IMR-90 (cell line): ENCODE measurements at regions not wholly inside any gene's neighbourhood (a gene's known extent, or its start where the extent isn't known, plus 50 kb on each side); places are given as distances from the start of the nearest gene placed in this dataset.

ENCODE experiments used
- ATAC-seq: fragments of 200-7000 bp; cut with Tn5 transposase; 2 replicates; pipeline ENCODE4 v1.9.1; 2020; ENCODE audit warnings: low read depth, mild to moderate bottlenecking, moderate library complexity
- BruUV-seq: library from RNA; stranded (reverse); fragments of 400-500 nt; replicated peaks from 2 replicates; lab custom pipeline; 2021; lab: Mats Ljungman, UMichigan
- CTCF ChIA-PET: fragments of 300-600 bp; formaldehyde crosslinking; extraction: SDS; loops from one replicate; lab custom pipeline; 2021; ENCODE audit warnings: antibody characterized with exemption; lab: Yijun Ruan, JAX
- POLR2A ChIA-PET: fragments of 300-600 bp; sonication (Branson Sonifier 250); formaldehyde crosslinking; loops from one replicate; lab custom pipeline; 2022; ENCODE audit warnings: antibody characterized with exemption; ENCODE audit not compliant: unreplicated experiment; lab: Charles Lee
- DNase-seq: peaks from one replicate; pipeline ENCODE4 v3.0.0; 2013
- H2AFZ ChIP-seq: replicated peaks from 2 replicates; pipeline ENCODE3; 2013; ENCODE audit warnings: low read length, mild to moderate bottlenecking; ENCODE audit not compliant: poor library complexity
- H2AK5ac ChIP-seq: 2 replicates; pipeline ENCODE4 v1.6.1; 2013; ENCODE audit warnings: low read depth, low read length, inconsistent platforms
- H2AK9ac ChIP-seq: replicated peaks from 2 replicates; pipeline ENCODE3; 2013; ENCODE audit warnings: mild to moderate bottlenecking, low read depth, low read length, moderate library complexity; ENCODE audit not compliant: poor library complexity
- H2BK120ac ChIP-seq: 2 replicates; pipeline ENCODE4 v1.6.1; 2013; ENCODE audit warnings: low read depth, low read length, inconsistent platforms
- H2BK15ac ChIP-seq: 3 replicates; pipeline ENCODE4 v1.6.1; 2013; ENCODE audit warnings: low read depth, low read length, inconsistent platforms
- H2BK20ac ChIP-seq: 2 replicates; pipeline ENCODE4 v1.6.1; 2013; ENCODE audit warnings: low read depth, mild to moderate bottlenecking, inconsistent platforms, low read length, moderate library complexity
- H2BK5ac ChIP-seq: 2 replicates; pipeline ENCODE4 v1.6.1; 2013; ENCODE audit warnings: mild to moderate bottlenecking, low read depth, low read length, inconsistent platforms; ENCODE audit not compliant: poor library complexity, severe bottlenecking
- H3K14ac ChIP-seq: replicated peaks from 2 replicates; pipeline ENCODE4 v1.6.1; 2013; ENCODE audit warnings: low read depth, low read length, inconsistent platforms
- H3K18ac ChIP-seq: 2 replicates; pipeline ENCODE4 v1.6.1; 2013; ENCODE audit warnings: low read depth, low read length, control low read depth
- H3K23ac ChIP-seq: 2 replicates; pipeline ENCODE4 v1.6.1; 2013; ENCODE audit warnings: low read depth, low read length, inconsistent platforms
- H3K27ac ChIP-seq: 2 replicates; pipeline ENCODE4 v1.5.1; 2013; ENCODE audit warnings: mild to moderate bottlenecking, control low read depth, low read length; ENCODE audit not compliant: insufficient read depth
- H3K27me3 ChIP-seq: 2 replicates; pipeline ENCODE4 v1.6.1; 2013; ENCODE audit warnings: low read length; ENCODE audit not compliant: control insufficient read depth, insufficient read depth
- H3K36me3 ChIP-seq: 2 replicates; pipeline ENCODE4 v1.6.1; 2013; ENCODE audit warnings: low read length, mixed read lengths; ENCODE audit not compliant: control insufficient read depth, insufficient read depth
- H3K4ac ChIP-seq: 2 replicates; pipeline ENCODE4 v1.6.1; 2013; ENCODE audit warnings: low read depth, low read length, inconsistent platforms
- H3K4me1 ChIP-seq: 2 replicates; pipeline ENCODE4 v1.6.1; 2013; ENCODE audit warnings: low read length, mixed read lengths; ENCODE audit not compliant: control insufficient read depth, insufficient read depth
- H3K4me2 ChIP-seq: 2 replicates; pipeline ENCODE4 v1.6.1; 2013; ENCODE audit warnings: low read depth, mild to moderate bottlenecking, control low read depth, low read length, moderate library complexity
- H3K4me3 ChIP-seq: 2 replicates; pipeline ENCODE4 v1.5.1; 2013; ENCODE audit warnings: low read depth, mild to moderate bottlenecking, control low read depth, low read length, moderate library complexity; ENCODE audit not compliant: insufficient read depth
- H3K56ac ChIP-seq: 2 replicates; pipeline ENCODE4 v1.6.1; 2013; ENCODE audit warnings: low read length, inconsistent platforms; ENCODE audit not compliant: insufficient read depth; ENCODE audit errors: extremely low read depth
- H3K79me1 ChIP-seq, 2 experiments: 2 replicates each; pipeline ENCODE4 v1.6.1; 2013; ENCODE audit warnings: low read length in 2 of 2, inconsistent platforms in 1 of 2, low read depth in 1 of 2
- H3K9ac ChIP-seq: 2 replicates; pipeline ENCODE4 v1.6.1; 2013; ENCODE audit warnings: low read depth, low read length, control low read depth
- H3K9me1 ChIP-seq: 2 replicates; pipeline ENCODE4 v1.6.1; 2013; ENCODE audit warnings: low read length, inconsistent platforms; ENCODE audit not compliant: insufficient read depth
- H3K9me3 ChIP-seq: 2 replicates; pipeline ENCODE4 v1.6.1; 2013; ENCODE audit warnings: low read length; ENCODE audit not compliant: control insufficient read depth, insufficient read depth
- H4K20me1 ChIP-seq: 2 replicates; pipeline ENCODE4 v1.6.1; 2013; ENCODE audit warnings: low read length, inconsistent platforms; ENCODE audit not compliant: insufficient read depth
- H4K5ac ChIP-seq: 2 replicates; pipeline ENCODE4 v1.6.1; 2013; ENCODE audit warnings: mild to moderate bottlenecking, low read depth, low read length, control low read depth
- H4K8ac ChIP-seq, 2 experiments: 2 replicates each; pipeline ENCODE4 v1.6.1; 2013; ENCODE audit warnings: low read depth in 2 of 2, low read length in 2 of 2, control low read depth in 1 of 2, inconsistent platforms in 1 of 2
- H4K91ac ChIP-seq: 2 replicates; pipeline ENCODE4 v1.6.1; 2013; ENCODE audit warnings: low read depth, low read length, inconsistent platforms; ENCODE audit not compliant: insufficient read depth
- BHLHE40 ChIP-seq: fragments of 150-350 bp; IDR thresholded peaks from 2 replicates; pipeline ENCODE4 v1.6.1; 2016; ENCODE audit warnings: mild to moderate bottlenecking, low read depth, low read length
- CHD1 ChIP-seq: IDR thresholded peaks from 2 replicates; pipeline ENCODE4 v1.6.1; 2012; ENCODE audit warnings: low read depth, low read length, improper control_type of control experiment
- ELK1 ChIP-seq: fragments of 150-350 bp; IDR thresholded peaks from 2 replicates; pipeline ENCODE4 v1.6.1; 2016; ENCODE audit warnings: low read depth, mild to moderate bottlenecking, low read length, moderate library complexity, borderline replicate concordance
- FOS ChIP-seq: fragments of 150-350 bp; IDR thresholded peaks from 2 replicates; pipeline ENCODE4 v1.6.1; 2016; ENCODE audit warnings: low read depth, low read length
- MAFK ChIP-seq: IDR thresholded peaks from 2 replicates; pipeline ENCODE4 v1.6.1; 2012; ENCODE audit warnings: low read depth, low read length, improper control_type of control experiment
- MAZ ChIP-seq: IDR thresholded peaks from 2 replicates; pipeline ENCODE4 v1.6.1; 2012; ENCODE audit warnings: low read depth, mild to moderate bottlenecking, low read length, improper control_type of control experiment, moderate library complexity, borderline replicate concordance
- MXI1 ChIP-seq: IDR thresholded peaks from 2 replicates; pipeline ENCODE4 v1.6.1; 2012; ENCODE audit warnings: low read depth, mild to moderate bottlenecking, low read length, moderate library complexity, borderline replicate concordance
- POLR2A ChIP-seq: IDR thresholded peaks from 2 replicates; pipeline ENCODE4 v1.6.1; 2012; ENCODE audit warnings: mild to moderate bottlenecking, low read depth, low read length
- RAD21 ChIP-seq: IDR thresholded peaks from 2 replicates; pipeline ENCODE4 v1.6.1; 2012; ENCODE audit warnings: low read length, improper control_type of control experiment
- RCOR1 ChIP-seq: IDR thresholded peaks from 2 replicates; pipeline ENCODE4 v1.6.1; 2012; ENCODE audit warnings: mild to moderate bottlenecking, low read length, improper control_type of control experiment; ENCODE audit not compliant: insufficient replicate concordance
- RFX5 ChIP-seq: IDR thresholded peaks from 2 replicates; pipeline ENCODE4 v1.8.0; 2012; ENCODE audit warnings: low read depth, mild to moderate bottlenecking, low read length, moderate library complexity
- SMC3 ChIP-seq: fragments of 150-350 bp; IDR thresholded peaks from 2 replicates; pipeline ENCODE4 v1.6.1; 2016; ENCODE audit warnings: low read depth, mild to moderate bottlenecking, antibody characterized with exemption, low read length, moderate library complexity
- USF2 ChIP-seq: fragments of 150-350 bp; IDR thresholded peaks from 2 replicates; pipeline ENCODE4 v1.6.1; 2017; ENCODE audit warnings: mild to moderate bottlenecking, antibody characterized with exemption, low read length, low read depth
- WGBS, 2 experiments: methylation state at CpG; one replicate each; pipeline versions ENCODE4 v1.1.5 to v1.1.7; 2013; ENCODE audit warnings: missing lambda C conversion rate in 2 of 2; ENCODE audit not compliant: insufficient read length in 1 of 2; ENCODE audit errors: extremely low coverage in 2 of 2; 5-methylcytosine and 5-hydroxymethylcytosine counted together
- dilution Hi-C: fragments of 300-500 bp; cut with HindIII; formaldehyde crosslinking; loops from one replicate; pipeline ENCODE4 v1.14.3; 2018; ENCODE audit warnings: low sequenced_read_pairs; ENCODE audit not compliant: unreplicated experiment
- in situ Hi-C: fragments of 300-500 bp; cut with MboI; formaldehyde crosslinking; loops from 3 replicates; pipeline ENCODE4 v1.14.3; 2019; ENCODE audit warnings: low sequenced_read_pairs, inconsistent platforms, mixed read lengths
- intact Hi-C: fragments of 100-400 bp; cut with micrococcal nuclease; formaldehyde crosslinking; loops from 2 replicates; pipeline ENCODE4 v1.10.0; 2022
- TF ChIP-seq, protein P1 (sequence below): conservative IDR thresholded peaks from 2 replicates; pipeline ENCODE4 v1.5.1; 2012; ENCODE audit warnings: mild to moderate bottlenecking, low read depth, low read length, improper control_type of control experiment

- H3K4me2 ChIP-seq = no peak overlapping the region
- H2AFZ ChIP-seq = no peak overlapping the region
- no CpG with 5 or more reads among the region's 2 CpGs for WGBS, 2 experiments
- no peaks in the 10 kb centered on the region for H3K4me1 ChIP-seq
- H3K27ac ChIP-seq = no peak overlapping the region
- no peaks in the 10 kb centered on the region for H3K79me1 ChIP-seq
- no peak overlapping the region for H4K91ac ChIP-seq
- POLR2A ChIA-PET = no interaction called here
- no peak for DNase-seq
- H3K9ac ChIP-seq = no peak overlapping the region
- ATAC-seq = no peak
- H2AK5ac ChIP-seq = no peak overlapping the region
- in situ Hi-C loops = no loop called here
- H2BK5ac ChIP-seq = no peak overlapping the region
- H3K9me1 ChIP-seq = no peaks in the 10 kb centered on the region
- H4K20me1 ChIP-seq = no peaks in the 10 kb centered on the region
- H3K9me3 ChIP-seq = peaks cover 5% of the 10 kb centered on the region; the same call in 1 of the 2 replicates
- no peak overlapping the region for H3K4ac ChIP-seq
- dilution Hi-C loops = no loop called here
- H4K8ac ChIP-seq = no peak overlapping the region
- TF ChIP-seq RFX5 = no peak
- TF ChIP-seq SMC3 = no peak
- TF ChIP-seq MAZ = no peak
- TF ChIP-seq FOS = no peak
- TF ChIP-seq, protein P1, sequence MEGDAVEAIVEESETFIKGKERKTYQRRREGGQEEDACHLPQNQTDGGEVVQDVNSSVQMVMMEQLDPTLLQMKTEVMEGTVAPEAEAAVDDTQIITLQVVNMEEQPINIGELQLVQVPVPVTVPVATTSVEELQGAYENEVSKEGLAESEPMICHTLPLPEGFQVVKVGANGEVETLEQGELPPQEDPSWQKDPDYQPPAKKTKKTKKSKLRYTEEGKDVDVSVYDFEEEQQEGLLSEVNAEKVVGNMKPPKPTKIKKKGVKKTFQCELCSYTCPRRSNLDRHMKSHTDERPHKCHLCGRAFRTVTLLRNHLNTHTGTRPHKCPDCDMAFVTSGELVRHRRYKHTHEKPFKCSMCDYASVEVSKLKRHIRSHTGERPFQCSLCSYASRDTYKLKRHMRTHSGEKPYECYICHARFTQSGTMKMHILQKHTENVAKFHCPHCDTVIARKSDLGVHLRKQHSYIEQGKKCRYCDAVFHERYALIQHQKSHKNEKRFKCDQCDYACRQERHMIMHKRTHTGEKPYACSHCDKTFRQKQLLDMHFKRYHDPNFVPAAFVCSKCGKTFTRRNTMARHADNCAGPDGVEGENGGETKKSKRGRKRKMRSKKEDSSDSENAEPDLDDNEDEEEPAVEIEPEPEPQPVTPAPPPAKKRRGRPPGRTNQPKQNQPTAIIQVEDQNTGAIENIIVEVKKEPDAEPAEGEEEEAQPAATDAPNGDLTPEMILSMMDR = no peak
- TF ChIP-seq POLR2A = no peak
- no peak for TF ChIP-seq MXI1
- no peak for TF ChIP-seq ELK1
- no peak for TF ChIP-seq RAD21
- no peak for TF ChIP-seq BHLHE40
- TF ChIP-seq CHD1 = no peak
- no peak for TF ChIP-seq USF2
- TF ChIP-seq MAFK = no peak
- TF ChIP-seq RCOR1 = no peak
- no peak overlapping the region for H4K5ac ChIP-seq
- no peak overlapping the region for H3K23ac ChIP-seq
- H2AK9ac ChIP-seq = no peak overlapping the region
- no peak overlapping the region for H2BK20ac ChIP-seq
- BruUV-seq = no TSS peak
- H3K4me3 ChIP-seq = no peak overlapping the region
- intact Hi-C loops = no loop called here
- H3K56ac ChIP-seq = no peak overlapping the region
- H3K27me3 ChIP-seq = no peaks in the 10 kb centered on the region
- CTCF ChIA-PET = no interaction called here
- no peaks in the 10 kb centered on the region for H3K36me3 ChIP-seq
- no peak overlapping the region for H3K14ac ChIP-seq
- no peak overlapping the region for H2BK120ac ChIP-seq
- no peak overlapping the region for H3K18ac ChIP-seq
- H2BK15ac ChIP-seq = no peak overlapping the region
These were observed 557.4 kb upstream of the SEL1L start for GRCh38 chr14:82091097-82091496.
